ENCODE measurements at regions not wholly inside any gene's neighbourhood (a gene's known extent, or its start where the extent isn't known, plus 50 kb on each side); places are given as distances from the start of the nearest gene placed in this dataset.

DNA sequence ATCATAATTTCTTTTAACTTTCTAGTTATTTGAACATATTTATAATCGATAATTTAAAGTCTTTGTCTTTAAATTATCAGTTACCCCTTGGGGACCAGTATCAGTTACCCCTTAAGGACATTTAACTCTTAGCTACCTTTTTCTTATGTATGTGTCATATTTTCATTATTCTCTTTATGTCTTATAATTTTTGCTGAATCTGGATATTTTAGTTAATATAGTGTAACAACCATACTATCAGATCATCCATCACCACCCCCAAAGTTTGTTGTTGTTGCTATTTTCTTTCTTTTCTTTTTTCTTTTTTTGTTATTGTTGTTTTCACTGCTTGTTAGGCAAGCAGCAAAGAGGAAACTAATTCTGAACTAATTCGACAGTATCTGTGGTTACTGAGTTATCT, 57.0 kb upstream of the TNFSF18 start (continued):
- TF ChIP-seq, protein P1, sequence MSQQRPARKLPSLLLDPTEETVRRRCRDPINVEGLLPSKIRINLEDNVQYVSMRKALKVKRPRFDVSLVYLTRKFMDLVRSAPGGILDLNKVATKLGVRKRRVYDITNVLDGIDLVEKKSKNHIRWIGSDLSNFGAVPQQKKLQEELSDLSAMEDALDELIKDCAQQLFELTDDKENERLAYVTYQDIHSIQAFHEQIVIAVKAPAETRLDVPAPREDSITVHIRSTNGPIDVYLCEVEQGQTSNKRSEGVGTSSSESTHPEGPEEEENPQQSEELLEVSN (IDR thresholded peaks at IDR 0.05): no peak
- TF ChIP-seq JUN (IDR thresholded peaks at IDR 0.05; ENCODE audit: low read depth, low read length) (no peak), POLR2A (IDR thresholded peaks at IDR 0.05; ENCODE audit: control extremely low read depth in 1 of 2, low read depth in 2 of 2, low read length in 2 of 2) (no peak), KDM5A (IDR thresholded peaks at IDR 0.05; ENCODE audit: low read length) (no peak)
- TF ChIP-seq, protein P2, sequence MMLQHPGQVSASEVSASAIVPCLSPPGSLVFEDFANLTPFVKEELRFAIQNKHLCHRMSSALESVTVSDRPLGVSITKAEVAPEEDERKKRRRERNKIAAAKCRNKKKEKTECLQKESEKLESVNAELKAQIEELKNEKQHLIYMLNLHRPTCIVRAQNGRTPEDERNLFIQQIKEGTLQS (IDR thresholded peaks at IDR 0.05; ENCODE audit: insufficient read depth, low read depth, low read length): no peak

Measured in H1 (cell line).